ENCODE measurements at regions not wholly inside any gene's neighbourhood (a gene's known extent, or its start where the extent isn't known, plus 50 kb on each side); places are given as distances from the start of the nearest gene placed in this dataset.

- TF ChIP-seq CTCF (IDR thresholded peaks at IDR 0.05) = no peak
- no peak for TF ChIP-seq EZH2 (IDR thresholded peaks at IDR 0.05)
- TF ChIP-seq EZH2phosphoT487 (IDR thresholded peaks at IDR 0.05) = no peak
These were observed 271.1 kb downstream of the DCAF12L2 start for GRCh38 chrX:125894947-125895346.

Data from neural progenitor cell (in vitro differentiated cells).